GM19238 (cell line): ENCODE measurements at regions not wholly inside any gene's neighbourhood (a gene's known extent, or its start where the extent isn't known, plus 50 kb on each side); places are given as distances from the start of the nearest gene placed in this dataset.

Source experiments
- DNase-seq: peaks from one replicate; pipeline ENCODE4 v3.0.0; 2011; ENCODE audit warnings: low spot score; ENCODE audit not compliant: insufficient read length

DNA sequence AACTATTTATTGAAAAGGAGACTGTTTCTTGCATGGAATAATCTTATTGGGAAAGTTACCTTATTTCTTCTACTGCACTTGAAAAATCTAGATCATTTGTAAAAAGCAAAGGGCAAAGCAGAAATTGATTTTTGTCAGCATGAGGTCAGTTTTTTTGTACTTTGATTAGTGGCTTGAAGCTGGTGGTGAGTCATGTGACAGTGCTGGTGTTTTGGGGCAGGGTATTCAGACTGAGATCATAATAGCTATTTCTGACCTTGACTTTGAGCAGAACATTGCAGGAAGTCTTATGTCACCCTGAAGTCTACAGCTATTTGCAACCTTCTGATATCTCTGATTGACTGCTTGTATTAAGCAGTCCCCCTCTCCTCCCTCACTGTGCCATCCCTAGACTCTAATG is 66.3 kb upstream of the SORCS3 start:
- no peak for DNase-seq

- no peak for DNase-seq
Measured at GRCh38 chr10:104576611-104577010, 64.5 kb upstream of the SORCS3 start.

DNA sequence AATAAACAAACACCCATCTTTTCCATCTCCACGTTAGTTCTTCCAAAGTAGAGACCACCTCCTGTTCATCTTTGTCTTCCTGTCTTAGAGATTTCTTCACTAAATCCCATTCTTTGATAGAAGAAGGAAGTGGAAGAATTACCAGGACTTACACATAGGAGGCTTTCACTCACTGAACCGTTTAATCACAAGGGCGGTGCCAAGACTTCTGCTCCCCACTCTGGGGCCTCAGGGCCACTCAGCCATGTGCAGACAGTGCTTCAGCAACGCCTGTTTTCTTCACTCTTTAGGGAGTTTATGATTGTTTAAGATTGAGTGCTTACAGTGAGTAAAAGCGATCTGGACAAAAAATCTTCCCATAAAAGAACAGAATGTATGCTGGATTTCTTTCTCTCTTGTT is 63.9 kb upstream of the SORCS3 start:
- no peak for DNase-seq

DNA sequence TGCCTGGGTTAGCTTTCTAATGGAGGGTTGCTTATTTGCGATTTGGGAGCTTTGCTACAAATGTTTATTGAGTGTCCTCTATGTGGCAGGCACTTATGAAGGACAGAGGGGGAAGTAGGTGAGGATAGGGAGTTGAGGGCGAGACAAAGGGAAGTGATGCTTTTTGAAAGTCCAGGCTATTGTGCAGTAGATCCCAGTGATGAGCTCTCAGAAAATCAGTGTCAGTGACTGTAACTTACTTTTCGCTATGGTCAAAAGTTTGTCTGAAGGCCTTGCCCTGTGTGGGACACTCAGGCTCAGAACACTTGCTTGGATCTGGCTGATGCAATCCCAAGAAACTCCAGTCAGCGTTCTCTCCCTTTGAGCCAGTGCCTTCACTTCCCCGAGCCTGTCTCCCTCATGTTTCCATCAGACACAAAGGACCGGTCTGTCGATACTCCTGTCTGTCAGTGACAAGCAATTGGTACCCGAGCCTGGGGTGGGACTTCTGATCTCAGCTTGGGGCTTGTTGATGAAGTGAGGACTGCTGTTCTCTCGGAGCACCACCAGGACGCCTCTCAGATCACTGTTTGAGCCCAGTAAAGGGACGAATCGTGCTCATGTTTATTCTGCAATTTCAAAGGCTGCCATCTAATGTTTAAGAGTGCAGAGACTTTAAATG is 63.1 kb upstream of the SORCS3 start:
- no peak for DNase-seq

DNA sequence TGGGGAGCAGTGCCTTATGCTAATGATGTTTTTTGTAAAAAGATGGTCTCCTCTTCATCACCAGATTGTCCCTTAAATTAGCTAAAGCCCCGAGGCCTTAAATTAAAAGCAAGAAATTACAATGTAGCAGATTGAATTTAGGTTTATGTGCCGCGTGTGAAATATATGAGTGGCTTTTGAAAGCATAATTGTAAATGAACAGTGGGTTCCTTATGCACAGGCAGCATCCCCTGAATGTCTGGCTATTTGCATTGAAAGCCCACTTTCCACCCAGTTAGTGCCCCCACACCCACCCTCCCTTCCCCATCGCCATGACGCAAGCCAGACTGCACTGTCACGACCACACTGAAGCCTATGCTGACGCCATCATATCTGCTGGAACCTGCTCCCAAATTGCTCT is 62.4 kb upstream of the SORCS3 start:
- DNase-seq = no peak

DNA sequence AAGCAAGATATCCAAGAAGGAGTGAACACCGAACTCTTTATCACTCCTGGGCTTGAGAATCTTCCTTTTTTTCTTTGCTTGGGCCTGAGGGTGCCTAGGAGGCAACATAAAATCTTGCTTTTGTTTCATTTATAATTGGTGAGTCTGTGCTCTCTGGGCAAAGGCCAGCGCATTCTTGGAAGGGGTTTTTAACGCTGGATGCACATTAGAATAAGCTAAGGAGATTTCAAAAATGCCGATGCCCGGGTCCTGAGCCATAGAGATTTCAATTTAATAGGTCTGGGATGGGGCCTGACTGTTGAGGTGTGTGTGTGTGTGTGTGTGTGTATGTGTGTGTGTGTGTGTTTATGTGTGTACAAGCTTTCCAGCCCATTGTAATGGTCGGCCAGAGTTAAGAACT is 62.0 kb upstream of the SORCS3 start:
- DNase-seq = no peak

DNA sequence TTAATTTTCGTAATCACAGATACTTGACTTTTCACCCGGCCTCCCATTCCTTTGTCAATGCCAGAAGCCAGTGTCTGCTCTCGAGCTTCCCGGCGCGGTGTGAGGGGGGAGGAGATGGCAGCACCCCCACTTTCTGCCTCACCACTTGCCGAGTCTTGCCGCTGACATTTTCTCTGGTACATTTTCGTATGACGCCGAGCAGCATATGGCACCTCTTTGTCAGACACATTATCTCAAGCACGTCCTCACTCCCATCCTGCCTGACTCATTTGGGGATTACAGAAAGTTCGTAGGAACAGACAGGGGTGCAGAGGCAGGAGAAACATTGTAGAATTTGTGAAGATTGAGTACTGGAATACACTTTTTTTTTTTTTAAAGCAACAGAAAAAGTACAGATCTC is 60.8 kb upstream of the SORCS3 start:
- DNase-seq = no peak

DNA sequence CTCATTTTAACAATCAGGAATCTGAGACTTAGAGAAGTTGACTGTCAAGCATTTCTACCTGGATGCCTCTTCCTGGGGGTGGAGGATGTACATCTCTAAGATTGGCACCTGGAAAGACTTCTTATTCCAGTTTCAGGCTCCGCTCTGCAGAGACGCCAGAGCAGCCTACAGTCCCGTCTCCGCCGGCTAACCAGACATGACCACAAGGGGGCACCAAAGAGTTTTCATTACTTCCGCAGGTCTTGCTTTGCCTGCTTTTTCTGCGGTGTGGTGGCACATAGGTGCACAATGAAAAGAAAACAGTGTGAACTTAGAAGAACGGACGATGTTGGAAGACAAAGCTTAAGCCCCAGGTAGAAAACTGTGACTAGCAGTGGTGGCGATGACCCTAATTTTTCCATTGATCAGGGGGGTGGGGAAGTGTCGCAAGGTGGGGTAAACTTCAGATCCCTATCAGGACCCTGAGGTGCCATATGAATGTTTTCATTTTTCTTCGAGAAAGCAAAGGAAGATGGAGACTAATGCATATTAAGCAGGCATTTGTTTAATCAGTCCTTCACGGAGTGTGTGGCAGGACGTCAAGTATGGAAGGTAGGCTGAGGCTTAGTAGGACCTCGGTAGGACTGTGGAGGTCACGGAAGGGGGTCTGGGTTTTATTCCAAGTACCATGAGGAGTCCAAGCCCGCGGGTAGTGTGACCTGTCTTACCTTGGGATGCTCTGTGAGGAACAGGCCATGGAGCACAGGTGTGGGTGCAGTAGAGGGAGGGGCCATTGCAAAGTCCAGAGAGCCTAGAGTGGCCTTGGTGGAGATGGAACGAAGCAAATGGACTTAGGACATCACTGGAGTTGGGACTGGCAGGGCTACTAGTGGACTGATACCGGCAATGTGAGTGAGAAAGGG is 60.1 kb upstream of the SORCS3 start:
- DNase-seq = peak; percentile 55

- no peak for DNase-seq
Measured at GRCh38 chr10:104581884-104582601, 59.0 kb upstream of the SORCS3 start.

DNA sequence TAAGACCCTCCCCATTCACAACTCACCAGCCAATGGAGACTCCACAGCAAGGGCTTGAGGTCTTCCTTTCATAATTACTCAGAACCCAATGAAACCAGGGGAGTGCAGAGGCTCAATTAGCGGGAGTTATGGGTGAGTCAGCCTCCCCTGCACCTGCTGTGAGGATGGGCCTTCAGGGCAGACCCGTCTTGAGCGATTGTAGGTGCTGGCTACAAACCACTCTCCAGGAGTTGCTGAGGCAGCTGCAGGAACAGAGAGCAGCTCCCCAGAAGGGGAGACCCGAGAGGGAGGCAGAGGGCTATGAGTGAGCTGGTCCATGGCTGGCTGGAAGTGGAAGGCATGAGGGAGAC is 58.5 kb upstream of the SORCS3 start:
- no peak for DNase-seq

- no peak for DNase-seq
Measured at GRCh38 chr10:104582966-104583365, 58.1 kb upstream of the SORCS3 start.

GRCh38 chr10:104584541-104584940 is 56.5 kb upstream of the SORCS3 start:
- DNase-seq = no peak

- no peak for DNase-seq
Measured at GRCh38 chr10:104587751-104588150, 53.3 kb upstream of the SORCS3 start.

GRCh38 chr10:104589431-104589830 is 51.7 kb upstream of the SORCS3 start:
- no peak for DNase-seq

GRCh38 chr10:104589871-104590270 is 51.2 kb upstream of the SORCS3 start:
- DNase-seq = no peak
